NCI-H1694 (cell line): ENCODE measurements at regions not wholly inside any gene's neighbourhood (a gene's known extent, or its start where the extent isn't known, plus 50 kb on each side); places are given as distances from the start of the nearest gene placed in this dataset.
"Not testable (repeated sequence)": the region's sequence is repeated elsewhere in the genome, so short reads cannot be mapped to it uniquely, and the experiment has no call there.

Experiments
- DNase-seq: peaks from one replicate; lab custom pipeline; 2025; lab: John Stamatoyannopoulos, UW

DNA sequence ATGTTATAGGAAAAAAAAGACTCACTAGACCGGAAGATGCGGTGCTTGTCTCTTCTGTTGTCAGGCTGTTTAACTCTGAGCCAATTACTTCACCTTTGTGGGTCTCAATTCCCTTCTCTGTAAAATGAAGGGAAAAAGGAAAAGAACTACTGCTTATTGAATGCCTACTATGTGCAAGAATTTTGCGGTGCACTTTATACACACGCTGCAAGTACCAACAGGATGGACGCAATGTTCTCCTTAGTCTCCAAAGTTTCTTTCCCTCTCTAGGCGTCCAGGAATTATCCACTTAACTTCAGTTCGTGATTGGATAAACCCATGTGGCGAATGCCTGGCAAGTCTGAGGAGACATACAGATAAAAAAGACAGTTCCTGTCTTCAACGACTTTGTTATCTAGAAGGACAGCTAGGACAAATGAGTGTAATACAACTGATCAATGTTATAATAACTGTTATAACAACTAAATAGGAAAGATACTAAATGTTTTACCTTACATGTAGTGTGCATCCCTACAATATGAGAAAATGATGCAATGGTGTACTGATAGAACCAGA, 69.0 kb upstream of the JARID2 start:
- no peak for DNase-seq

DNA sequence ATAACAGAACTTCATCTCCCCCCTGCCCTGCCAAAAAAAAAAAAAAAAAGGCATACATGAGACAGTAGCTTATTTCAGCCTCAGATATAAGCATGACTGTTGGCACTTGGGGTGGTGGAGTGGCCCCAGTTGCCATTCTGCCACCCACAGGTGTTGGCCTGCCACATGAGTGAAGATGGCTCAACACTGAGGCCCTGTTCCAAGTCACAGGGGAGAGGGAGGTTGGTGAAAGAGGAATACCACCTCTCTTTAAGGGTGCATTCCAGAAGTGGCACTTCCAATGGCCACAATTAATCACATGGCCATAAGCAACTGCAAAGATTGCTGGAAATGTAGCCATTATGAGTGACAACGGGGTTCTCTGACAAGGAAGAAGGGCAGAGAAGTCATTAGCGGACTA, 61.9 kb upstream of the JARID2 start:
- no peak for DNase-seq

DNA sequence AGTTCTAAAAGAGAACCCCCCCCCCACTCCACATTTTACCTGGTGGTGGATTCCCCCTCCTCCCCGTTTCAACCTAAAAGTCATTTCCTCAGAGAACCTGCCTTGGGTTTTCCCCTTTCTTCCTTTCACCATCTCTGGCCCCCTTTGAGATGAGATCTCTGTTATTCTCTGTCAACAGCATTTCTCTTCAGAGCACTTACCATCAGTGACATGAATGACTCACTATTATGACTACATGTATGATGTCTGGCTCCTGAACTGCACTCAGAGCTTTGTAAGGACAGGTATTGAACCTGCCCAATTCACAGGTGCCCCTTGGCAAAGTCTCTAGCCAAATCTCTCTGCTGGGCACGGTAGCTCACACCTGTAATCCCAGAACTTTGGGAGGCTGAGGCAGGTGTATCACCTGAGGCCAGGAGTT, 61.4 kb upstream of the JARID2 start:
- no peak for DNase-seq

GRCh38 chr6:15185111-15185510, 60.8 kb upstream of the JARID2 start:
- DNase-seq: not testable (repeated sequence)

DNA sequence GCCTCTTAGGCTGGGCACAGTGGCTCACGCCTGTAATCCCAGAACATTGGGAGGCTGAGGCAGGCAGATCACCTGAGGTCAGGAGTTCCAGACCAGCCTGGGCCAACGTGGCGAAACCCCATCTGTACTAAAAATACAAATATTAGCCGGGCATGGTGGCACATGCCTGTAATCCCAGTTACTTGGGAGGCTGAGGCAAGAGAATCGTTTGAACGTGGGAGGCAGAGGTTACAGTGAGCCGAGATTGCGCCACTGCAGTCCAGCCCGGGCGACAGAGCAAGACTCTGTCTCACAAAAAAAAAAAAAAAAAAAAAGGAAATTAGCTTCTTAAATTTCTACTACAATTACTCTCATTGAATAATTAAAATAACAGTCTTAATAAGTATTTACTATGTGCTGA, 52.4 kb upstream of the JARID2 start:
- DNase-seq: not testable (repeated sequence)

DNA sequence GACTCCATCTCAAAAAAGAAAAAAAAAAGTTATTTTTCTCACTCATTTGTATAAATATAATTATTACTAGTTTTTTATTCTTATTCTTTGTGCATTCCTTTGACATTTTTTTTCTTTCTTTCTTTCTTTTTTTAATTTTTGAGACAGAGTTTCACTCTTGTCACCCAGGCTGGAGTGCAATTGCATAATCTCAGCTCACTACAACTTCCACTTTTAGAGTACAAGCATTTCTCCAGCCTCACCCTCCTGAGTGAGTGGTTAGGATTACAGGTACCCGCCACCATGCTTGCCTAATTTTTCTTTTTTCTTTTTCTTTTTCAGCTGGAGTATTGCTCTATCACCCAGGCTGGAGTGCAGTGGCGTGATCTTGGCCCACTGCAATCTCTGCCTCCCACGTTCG, 51.4 kb upstream of the JARID2 start:
- DNase-seq: no peak
